Endodermal cell (in vitro differentiated cells): ENCODE measurements at regions not wholly inside any gene's neighbourhood (a gene's known extent, or its start where the extent isn't known, plus 50 kb on each side); places are given as distances from the start of the nearest gene placed in this dataset.

Experiments
- DNase-seq: peaks from one replicate; pipeline ENCODE4 v3.0.0-alpha.2; 2017
- H3K27ac ChIP-seq: 2 replicates; pipeline ENCODE4 v1.5.1; 2013; ENCODE audit warnings: mild to moderate bottlenecking, low read depth, low read length, moderate library complexity
- H3K27me3 ChIP-seq: 2 replicates; pipeline ENCODE4 v1.6.1; 2013; ENCODE audit warnings: mild to moderate bottlenecking, low read length, moderate library complexity; ENCODE audit not compliant: insufficient read depth, control insufficient read depth, poor library complexity, severe bottlenecking
- H3K36me3 ChIP-seq: 2 replicates; pipeline ENCODE4 v1.7.0; 2013; ENCODE audit warnings: mild to moderate bottlenecking, low read length, moderate library complexity; ENCODE audit not compliant: control insufficient read depth, insufficient read depth
- H3K4me1 ChIP-seq: one replicate; pipeline ENCODE4 v1.7.0; 2013; ENCODE audit warnings: low read length; ENCODE audit not compliant: control insufficient read depth, insufficient read depth
- H3K4me3 ChIP-seq: 2 replicates; pipeline ENCODE4 v1.5.1; 2013; ENCODE audit warnings: mild to moderate bottlenecking, low read length, moderate library complexity
- H3K9ac ChIP-seq: 2 replicates; pipeline ENCODE4 v1.6.1; 2013; ENCODE audit warnings: mild to moderate bottlenecking, low read length, moderate library complexity; ENCODE audit not compliant: poor library complexity, severe bottlenecking; ENCODE audit errors: extremely low read depth
- H3K9me3 ChIP-seq: 2 replicates; pipeline ENCODE4 v1.6.1; 2013; ENCODE audit warnings: mild to moderate bottlenecking, low read length, moderate library complexity; ENCODE audit not compliant: control insufficient read depth
- H3K27ac Mint-ChIP-seq: 2 replicates; pipeline ENCODE4 v1.8.0; 2020; ENCODE audit warnings: mixed read lengths
- H3K27me3 Mint-ChIP-seq: 2 replicates; pipeline ENCODE4 v1.8.0; 2021; ENCODE audit warnings: mild to moderate bottlenecking, mixed read lengths; ENCODE audit not compliant: insufficient read depth
- H3K36me3 Mint-ChIP-seq: 2 replicates; pipeline ENCODE4 v1.8.0; 2020; ENCODE audit warnings: low read depth, mixed read lengths
- H3K4me1 Mint-ChIP-seq: 2 replicates; pipeline ENCODE4 v1.8.0; 2020; ENCODE audit warnings: mixed read lengths
- H3K4me3 Mint-ChIP-seq: 2 replicates; pipeline ENCODE4 v1.8.0; 2020; ENCODE audit warnings: mild to moderate bottlenecking, moderate library complexity, mixed read lengths
- H3K9me3 Mint-ChIP-seq: 2 replicates; pipeline ENCODE4 v1.8.0; 2020; ENCODE audit warnings: mild to moderate bottlenecking, mixed read lengths
- WGBS, 2 experiments: methylation state at CpG; one replicate each; pipeline versions ENCODE4 v1.1.5 to v1.1.7; 2013; ENCODE audit warnings: missing lambda C conversion rate in 2 of 2, mixed read lengths in 1 of 2; ENCODE audit not compliant: insufficient coverage in 1 of 2, insufficient read length in 1 of 2; 5-methylcytosine and 5-hydroxymethylcytosine counted together
- TF ChIP-seq, protein P1 (sequence below): fragments of 200-600 bp; sonication (generic); conservative IDR thresholded peaks from 2 replicates; pipeline ENCODE4 v1.5.0; 2021; ENCODE audit warnings: antibody characterized with exemption, mild to moderate bottlenecking

DNA sequence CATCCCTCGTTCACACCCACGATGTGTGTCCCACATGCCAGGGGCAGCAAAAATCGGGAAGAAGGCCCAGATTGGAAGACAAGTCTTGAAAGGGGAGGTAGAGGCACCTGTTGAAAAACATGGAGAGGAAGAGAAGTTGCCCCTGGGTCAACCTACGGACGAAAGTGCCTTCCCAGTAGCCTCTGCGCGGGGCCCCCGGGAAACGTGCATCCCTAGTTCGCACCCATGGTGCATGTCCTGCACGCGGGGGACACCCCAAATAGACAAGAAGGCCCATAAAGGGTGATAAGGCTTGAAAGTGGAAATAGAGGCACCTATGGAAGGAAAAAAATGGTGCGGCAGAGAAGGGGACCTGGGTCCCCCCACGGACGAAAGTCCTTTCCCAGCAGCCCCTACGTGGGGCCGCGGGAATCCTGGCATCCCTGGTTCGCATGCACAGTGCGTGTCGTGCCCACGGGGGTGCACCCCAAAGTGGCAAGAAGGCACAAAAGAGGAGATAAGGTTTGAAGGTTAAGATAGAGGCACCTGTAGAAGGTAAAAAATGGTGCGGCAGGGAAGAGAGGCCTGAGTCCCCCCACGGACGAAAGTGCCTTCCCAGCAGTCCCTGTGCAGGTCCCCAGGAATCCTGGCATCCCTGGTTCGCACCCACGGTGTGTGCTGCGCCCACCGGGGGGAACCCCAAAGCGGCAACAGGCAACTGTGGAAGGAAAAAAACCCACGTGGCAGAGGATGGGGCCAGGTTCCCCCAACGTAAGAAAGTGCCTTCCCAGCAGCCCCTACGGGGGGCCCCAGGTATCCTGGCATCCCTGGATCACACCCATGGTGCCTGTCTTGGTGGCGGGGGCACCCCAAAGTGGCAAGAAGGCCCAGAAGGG lies 278.3 kb downstream of the ALG10 start:
- peaks cover 20% of the 10 kb centered on the region for H3K36me3 Mint-ChIP-seq

DNA sequence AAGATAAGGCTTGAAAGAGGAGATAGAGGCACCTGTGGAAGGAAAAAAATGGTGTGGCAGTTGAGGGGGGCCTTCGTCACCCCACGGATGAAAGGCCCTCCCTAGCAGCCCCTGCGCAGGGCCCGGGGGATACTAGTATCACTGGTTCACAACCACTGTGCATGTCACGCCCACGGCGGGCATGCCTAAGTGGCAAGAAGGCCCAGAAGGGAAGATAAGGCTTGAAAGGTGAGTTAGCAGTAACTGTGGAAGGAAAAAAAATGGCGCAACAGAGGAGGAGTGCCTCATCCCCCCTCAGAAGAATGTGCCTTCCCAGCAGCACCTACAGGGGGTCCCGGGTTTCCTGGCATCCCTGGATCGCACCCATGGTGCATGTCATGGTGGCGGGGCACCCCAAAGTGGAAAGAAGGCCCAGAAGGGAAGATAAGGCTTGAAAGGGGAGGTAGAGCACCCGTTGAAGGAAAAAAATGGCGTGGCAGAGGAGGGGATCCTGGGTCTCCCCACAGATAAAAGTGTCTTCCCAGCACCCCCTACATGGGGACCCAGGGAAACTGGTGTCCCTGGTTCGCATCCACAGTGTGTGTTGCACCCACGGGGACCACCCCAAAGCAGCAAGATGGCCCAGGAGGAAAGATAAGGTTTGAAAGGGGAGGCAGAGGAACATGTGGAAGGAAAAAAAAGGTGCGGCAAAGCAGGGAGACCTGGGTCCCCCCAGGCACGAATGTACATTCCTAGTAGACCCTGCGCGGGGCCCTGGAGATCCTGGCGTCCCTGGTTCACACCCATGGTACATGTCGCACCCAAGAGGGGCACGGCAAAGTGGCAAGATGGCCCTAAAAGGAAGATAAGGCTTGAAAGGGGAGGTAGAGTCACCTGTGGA lies 279.2 kb downstream of the ALG10 start:
- peaks cover 75% of the 10 kb centered on the region for H3K9me3 ChIP-seq
- Mint-ChIP-seq H3K27ac (no peak overlapping the region), H3K36me3 (peaks cover 22% of the 10 kb centered on the region), H3K27me3 (peaks cover 2% of the 10 kb centered on the region), H3K4me3 (no peak overlapping the region), H3K9me3 (no peaks in the 10 kb centered on the region), H3K4me1 (no peaks in the 10 kb centered on the region)
- TF ChIP-seq, protein P1, sequence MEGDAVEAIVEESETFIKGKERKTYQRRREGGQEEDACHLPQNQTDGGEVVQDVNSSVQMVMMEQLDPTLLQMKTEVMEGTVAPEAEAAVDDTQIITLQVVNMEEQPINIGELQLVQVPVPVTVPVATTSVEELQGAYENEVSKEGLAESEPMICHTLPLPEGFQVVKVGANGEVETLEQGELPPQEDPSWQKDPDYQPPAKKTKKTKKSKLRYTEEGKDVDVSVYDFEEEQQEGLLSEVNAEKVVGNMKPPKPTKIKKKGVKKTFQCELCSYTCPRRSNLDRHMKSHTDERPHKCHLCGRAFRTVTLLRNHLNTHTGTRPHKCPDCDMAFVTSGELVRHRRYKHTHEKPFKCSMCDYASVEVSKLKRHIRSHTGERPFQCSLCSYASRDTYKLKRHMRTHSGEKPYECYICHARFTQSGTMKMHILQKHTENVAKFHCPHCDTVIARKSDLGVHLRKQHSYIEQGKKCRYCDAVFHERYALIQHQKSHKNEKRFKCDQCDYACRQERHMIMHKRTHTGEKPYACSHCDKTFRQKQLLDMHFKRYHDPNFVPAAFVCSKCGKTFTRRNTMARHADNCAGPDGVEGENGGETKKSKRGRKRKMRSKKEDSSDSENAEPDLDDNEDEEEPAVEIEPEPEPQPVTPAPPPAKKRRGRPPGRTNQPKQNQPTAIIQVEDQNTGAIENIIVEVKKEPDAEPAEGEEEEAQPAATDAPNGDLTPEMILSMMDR: no peak
- no peak overlapping the region for H3K27ac ChIP-seq
- no peaks in the 10 kb centered on the region for H3K27me3 ChIP-seq
- H3K4me1 ChIP-seq: no peaks in the 10 kb centered on the region
- H3K9ac ChIP-seq: no peak overlapping the region
- H3K36me3 ChIP-seq: no peaks in the 10 kb centered on the region
- no peak overlapping the region for H3K4me3 ChIP-seq
- WGBS, 2 experiments: 81% methylated on average over 15 to 22 of the region's 22 CpGs
- no peak for DNase-seq

More for the DNA sequence above, 278.3 kb downstream of the ALG10 start:
- Mint-ChIP-seq H3K4me3 (no peak overlapping the region), H3K27ac (no peak overlapping the region), H3K9me3 (no peaks in the 10 kb centered on the region), H3K27me3 (peaks cover 2% of the 10 kb centered on the region), H3K4me1 (no peaks in the 10 kb centered on the region)
- no peak for DNase-seq
- no peak overlapping the region for H3K27ac ChIP-seq
- H3K36me3 ChIP-seq: no peaks in the 10 kb centered on the region
- 86 to 92% methylated on average over 25 to 34 of the region's 34 CpGs for WGBS, 2 experiments
- TF ChIP-seq, protein P1: no peak
- peaks cover 73% of the 10 kb centered on the region for H3K9me3 ChIP-seq
- no peaks in the 10 kb centered on the region for H3K27me3 ChIP-seq
- H3K4me3 ChIP-seq: no peak overlapping the region
- no peaks in the 10 kb centered on the region for H3K4me1 ChIP-seq
- H3K9ac ChIP-seq: no peak overlapping the region

DNA sequence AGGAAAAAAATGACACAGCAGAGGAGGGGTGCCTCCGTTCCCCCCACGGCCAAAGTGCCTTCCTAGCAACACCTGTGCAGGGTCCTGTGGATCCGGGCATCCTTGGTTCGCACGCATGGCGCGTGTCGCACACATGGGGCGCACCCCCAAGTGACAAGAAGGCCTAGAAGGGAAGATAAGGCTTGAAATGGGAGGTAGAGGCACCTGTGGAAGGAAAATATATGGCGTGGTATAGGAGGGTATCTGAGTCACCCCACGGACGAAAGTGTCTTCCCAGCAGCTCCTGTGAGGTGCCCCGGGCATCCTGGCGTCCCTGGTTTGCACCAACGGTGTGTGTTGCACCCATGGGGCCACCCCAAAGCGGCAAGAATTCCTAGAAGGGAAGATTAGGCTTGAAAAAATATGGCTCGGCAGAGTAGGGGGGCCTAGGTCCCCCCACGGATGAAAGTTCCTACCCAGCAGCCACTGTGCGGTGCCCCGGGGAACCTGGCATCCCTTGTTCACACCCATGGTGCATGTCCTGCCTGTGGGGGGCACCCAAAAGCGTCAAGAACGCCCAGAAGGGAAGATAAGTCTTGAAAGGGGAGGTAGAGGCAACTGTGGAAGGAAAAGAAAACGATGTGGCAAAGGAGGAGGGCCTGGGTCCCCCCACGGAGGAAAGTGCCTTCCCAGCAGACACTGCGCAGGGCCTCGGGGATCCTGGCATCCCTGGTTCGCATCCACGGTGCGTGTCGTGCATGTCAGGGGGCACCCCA lies 280.0 kb downstream of the ALG10 start:
- H3K9me3 ChIP-seq: peaks cover 76% of the 10 kb centered on the region
- no peak overlapping the region for H3K27ac Mint-ChIP-seq
- no peaks in the 10 kb centered on the region for H3K9me3 Mint-ChIP-seq

More for the DNA sequence above, 280.0 kb downstream of the ALG10 start:
- DNase-seq: no peak
- no peaks in the 10 kb centered on the region for H3K27me3 ChIP-seq
- no peak overlapping the region for H3K4me3 Mint-ChIP-seq
- H3K36me3 ChIP-seq: no peaks in the 10 kb centered on the region
- no peaks in the 10 kb centered on the region for H3K27me3 Mint-ChIP-seq
- H3K9ac ChIP-seq: no peak overlapping the region
- H3K36me3 Mint-ChIP-seq: peaks cover 24% of the 10 kb centered on the region
- 70 to 77% methylated on average over 27 to 30 of the region's 30 CpGs for WGBS, 2 experiments
- no peak overlapping the region for H3K27ac ChIP-seq
- TF ChIP-seq, protein P1: no peak
- no peaks in the 10 kb centered on the region for H3K4me1 Mint-ChIP-seq
- no peak overlapping the region for H3K4me3 ChIP-seq
- H3K4me1 ChIP-seq: no peaks in the 10 kb centered on the region
